ENCODE measurements at regions not wholly inside any gene's neighbourhood (a gene's known extent, or its start where the extent isn't known, plus 50 kb on each side); places are given as distances from the start of the nearest gene placed in this dataset.

GRCh38 chr7:98698976-98699375, 81.9 kb downstream of the NPTX2 start:
- TF ChIP-seq CTCF (IDR thresholded peaks at IDR 0.05; ENCODE audit: borderline replicate concordance, extremely low read depth, insufficient read depth), result no peak
- Histone ChIP-seq H3K9ac (ENCODE audit: low read length in 3 of 3) (no peak overlapping the region), H3K27ac (ENCODE audit: low read depth in 2 of 2, low read length in 2 of 2) (no peak overlapping the region)

GRCh38 chr7:98700533-98700932, 83.4 kb downstream of the NPTX2 start:
- FAIRE-seq (no peak), DNase-seq (no peak)
- intact Hi-C loops (cut with DNase I), result no loop called here
- no peaks in the 10 kb centered on the region for H3K36me3 ChIP-seq (ENCODE audit: control insufficient read depth in 2 of 3, insufficient read depth in 3 of 3, low read length in 3 of 3)
- no peak overlapping the region for H3K27ac ChIP-seq (ENCODE audit: low read depth in 2 of 2, low read length in 2 of 2)
- H3K9ac ChIP-seq (ENCODE audit: low read length in 3 of 3), result no peak overlapping the region
- no peak for TF ChIP-seq CTCF (IDR thresholded peaks at IDR 0.05; ENCODE audit: borderline replicate concordance, extremely low read depth, insufficient read depth)
- H3K27me3 ChIP-seq (ENCODE audit: control insufficient read depth, insufficient read depth, low read length), result no peaks in the 10 kb centered on the region
- peaks cover 0 to 18% (median 0%) of the 10 kb centered on the region in 3 donors for H3K9me3 ChIP-seq (ENCODE audit: control insufficient read depth in 2 of 3, insufficient read depth in 1 of 3, low read length in 3 of 3)
- no peaks in the 10 kb centered on the region for H3K4me1 ChIP-seq (ENCODE audit: control insufficient read depth in 2 of 3, insufficient read depth in 2 of 3, low read depth in 1 of 3, low read length in 3 of 3)
- no peak overlapping the region for H3K4me3 ChIP-seq (ENCODE audit: low read length in 3 of 3)

More at GRCh38 chr7:98698976-98699375, 81.9 kb downstream of the NPTX2 start:
- no peak overlapping the region for H3K4me3 ChIP-seq (ENCODE audit: low read length in 3 of 3)
- H3K4me1 ChIP-seq (ENCODE audit: control insufficient read depth in 2 of 3, insufficient read depth in 2 of 3, low read depth in 1 of 3, low read length in 3 of 3), result no peaks in the 10 kb centered on the region
- intact Hi-C loops (cut with DNase I), result no loop called here
- H3K9me3 ChIP-seq (ENCODE audit: control insufficient read depth in 2 of 3, insufficient read depth in 1 of 3, low read length in 3 of 3), result peaks cover 0 to 18% (median 0%) of the 10 kb centered on the region in 3 donors
- no peaks in the 10 kb centered on the region for H3K36me3 ChIP-seq (ENCODE audit: control insufficient read depth in 2 of 3, insufficient read depth in 3 of 3, low read length in 3 of 3)
- DNase-seq, result no peak
- H3K27me3 ChIP-seq (ENCODE audit: control insufficient read depth, insufficient read depth, low read length), result no peaks in the 10 kb centered on the region
- FAIRE-seq, result no peak

GRCh38 chr7:98701372-98701771, 84.3 kb downstream of the NPTX2 start:
- no peak overlapping the region for H3K9ac ChIP-seq (ENCODE audit: low read length in 3 of 3)
- TF ChIP-seq CTCF (IDR thresholded peaks at IDR 0.05; ENCODE audit: borderline replicate concordance, extremely low read depth, insufficient read depth), result no peak
- FAIRE-seq (no peak), DNase-seq (no peak)
- no peaks in the 10 kb centered on the region for H3K36me3 ChIP-seq (ENCODE audit: control insufficient read depth in 2 of 3, insufficient read depth in 3 of 3, low read length in 3 of 3)
- intact Hi-C loops (cut with DNase I), result no loop called here
- H3K9me3 ChIP-seq (ENCODE audit: control insufficient read depth in 2 of 3, insufficient read depth in 1 of 3, low read length in 3 of 3), result peaks cover 0 to 14% (median 0%) of the 10 kb centered on the region in 3 donors
- no peak overlapping the region for H3K4me3 ChIP-seq (ENCODE audit: low read length in 3 of 3)
- H3K27me3 ChIP-seq (ENCODE audit: control insufficient read depth, insufficient read depth, low read length), result no peaks in the 10 kb centered on the region
- H3K27ac ChIP-seq (ENCODE audit: low read depth in 2 of 2, low read length in 2 of 2), result no peak overlapping the region
- H3K4me1 ChIP-seq (ENCODE audit: control insufficient read depth in 2 of 3, insufficient read depth in 2 of 3, low read depth in 1 of 3, low read length in 3 of 3), result no peaks in the 10 kb centered on the region

GRCh38 chr7:98702021-98702420, 84.9 kb downstream of the NPTX2 start:
- H3K9ac ChIP-seq (ENCODE audit: low read length in 3 of 3), result no peak overlapping the region
- no peak for TF ChIP-seq CTCF (IDR thresholded peaks at IDR 0.05; ENCODE audit: borderline replicate concordance, extremely low read depth, insufficient read depth)
- DNase-seq (no peak), FAIRE-seq (no peak)
- no peak overlapping the region for H3K4me3 ChIP-seq (ENCODE audit: low read length in 3 of 3)
- H3K27me3 ChIP-seq (ENCODE audit: control insufficient read depth, insufficient read depth, low read length), result no peaks in the 10 kb centered on the region
- peaks cover 0 to 7% (median 0%) of the 10 kb centered on the region in 3 donors for H3K9me3 ChIP-seq (ENCODE audit: control insufficient read depth in 2 of 3, insufficient read depth in 1 of 3, low read length in 3 of 3)
- no peak overlapping the region for H3K27ac ChIP-seq (ENCODE audit: low read depth in 2 of 2, low read length in 2 of 2)
- H3K36me3 ChIP-seq (ENCODE audit: control insufficient read depth in 2 of 3, insufficient read depth in 3 of 3, low read length in 3 of 3), result no peaks in the 10 kb centered on the region
- H3K4me1 ChIP-seq (ENCODE audit: control insufficient read depth in 2 of 3, insufficient read depth in 2 of 3, low read depth in 1 of 3, low read length in 3 of 3), result no peaks in the 10 kb centered on the region
- intact Hi-C loops (cut with DNase I), result no loop called here

Data from kidney (tissue), 13 donors.